Nephron (organoid): ENCODE measurements at regions not wholly inside any gene's neighbourhood (a gene's known extent, or its start where the extent isn't known, plus 50 kb on each side); places are given as distances from the start of the nearest gene placed in this dataset.

ENCODE experiments used
- H3K27ac Mint-ChIP-seq, 3 experiments: 2 replicates each; pipeline ENCODE4 v1.8.0; 2020; ENCODE audit warnings: mixed read lengths in 3 of 3, mild to moderate bottlenecking in 2 of 3, moderate library complexity in 1 of 3
- H3K27me3 Mint-ChIP-seq: 2 replicates; pipeline ENCODE4 v1.8.0; 2021; ENCODE audit warnings: low read depth, mild to moderate bottlenecking, moderate library complexity, mixed read lengths
- H3K36me3 Mint-ChIP-seq: 2 replicates; pipeline ENCODE4 v1.8.0; 2020; ENCODE audit warnings: low read depth, mixed read lengths
- H3K4me1 Mint-ChIP-seq: 2 replicates; pipeline ENCODE4 v1.8.0; 2020; ENCODE audit warnings: mixed read lengths
- H3K4me3 Mint-ChIP-seq, 3 experiments: 2 replicates each; pipeline ENCODE4 v1.8.0; 2020; ENCODE audit warnings: mild to moderate bottlenecking in 3 of 3, mixed read lengths in 3 of 3, moderate library complexity in 2 of 3
- H3K9me3 Mint-ChIP-seq: 2 replicates; pipeline ENCODE4 v1.8.0; 2020; ENCODE audit warnings: mixed read lengths
- CTCF ChIP-seq, 3 experiments: fragments of 200-600 bp; sonication (generic); IDR thresholded peaks; one replicate each; pipeline ENCODE4 v1.5.0; 2021; ENCODE audit warnings: antibody characterized with exemption in 3 of 3; ENCODE audit not compliant: unreplicated experiment in 3 of 3

- Mint-ChIP-seq H3K4me1 (peaks cover 10% of the 10 kb centered on the region), H3K9me3 (peaks cover 2% of the 10 kb centered on the region), H3K36me3 (no peaks in the 10 kb centered on the region), H3K27ac (peak overlapping the region in 2 of 3 experiments; percentile 54 to 65), H3K4me3 (no peak overlapping the region), H3K27me3 (peaks cover 4% of the 10 kb centered on the region)
- no peak for TF ChIP-seq CTCF (IDR thresholded peaks at IDR 0.05; ENCODE audit: unreplicated experiment in 3 of 3)
Measured at GRCh38 chr17:14621826-14622614, 321.1 kb downstream of the HS3ST3B1 start.

GRCh38 chr17:14619821-14620220 is 318.9 kb downstream of the HS3ST3B1 start:
- Mint-ChIP-seq H3K4me3 (no peak overlapping the region), H3K9me3 (peaks cover 5% of the 10 kb centered on the region), H3K27ac (no peak overlapping the region), H3K4me1 (peaks cover 10% of the 10 kb centered on the region), H3K36me3 (no peaks in the 10 kb centered on the region), H3K27me3 (no peaks in the 10 kb centered on the region)
- no peak for TF ChIP-seq CTCF (IDR thresholded peaks at IDR 0.05; ENCODE audit: unreplicated experiment in 3 of 3)

- H3K36me3 Mint-ChIP-seq: peaks cover 4% of the 10 kb centered on the region
- no peaks in the 10 kb centered on the region for H3K4me1 Mint-ChIP-seq
- peaks cover 9% of the 10 kb centered on the region for H3K9me3 Mint-ChIP-seq
- H3K27me3 Mint-ChIP-seq: no peaks in the 10 kb centered on the region
- TF ChIP-seq CTCF (IDR thresholded peaks at IDR 0.05; ENCODE audit: unreplicated experiment in 3 of 3): no peak
- no peak overlapping the region for H3K27ac Mint-ChIP-seq
- H3K4me3 Mint-ChIP-seq: no peak overlapping the region
Measured at GRCh38 chr17:14616528-14616927, 315.6 kb downstream of the HS3ST3B1 start.

GRCh38 chr17:14605267-14605599 is 304.4 kb downstream of the HS3ST3B1 start:
- Mint-ChIP-seq H3K9me3 (peaks cover 18% of the 10 kb centered on the region), H3K36me3 (peaks cover 4% of the 10 kb centered on the region), H3K27ac (no peak overlapping the region), H3K4me1 (no peaks in the 10 kb centered on the region), H3K4me3 (no peak overlapping the region), H3K27me3 (peaks cover 3% of the 10 kb centered on the region)
- no peak for TF ChIP-seq CTCF (IDR thresholded peaks at IDR 0.05; ENCODE audit: unreplicated experiment in 3 of 3)

- Mint-ChIP-seq H3K27ac (no peak overlapping the region), H3K27me3 (peaks cover 3% of the 10 kb centered on the region), H3K9me3 (peaks cover 21% of the 10 kb centered on the region), H3K36me3 (no peaks in the 10 kb centered on the region), H3K4me3 (no peak overlapping the region), H3K4me1 (no peaks in the 10 kb centered on the region)
- TF ChIP-seq CTCF (IDR thresholded peaks at IDR 0.05; ENCODE audit: unreplicated experiment in 3 of 3): no peak
Measured at GRCh38 chr17:14604591-14605266, 303.8 kb downstream of the HS3ST3B1 start.
